WERI-Rb-1 (cell line): ENCODE measurements at regions not wholly inside any gene's neighbourhood (a gene's known extent, or its start where the extent isn't known, plus 50 kb on each side); places are given as distances from the start of the nearest gene placed in this dataset.

ENCODE experiments used
- DNase-seq: peaks from one replicate; pipeline ENCODE4 v3.0.0-alpha.2; 2020
- H3K27ac ChIP-seq: fragments of 250-450 bp; sonication (Bioruptor Pico); 2 replicates; pipeline ENCODE4 v1.5.1; 2020; ENCODE audit warnings: mild to moderate bottlenecking, moderate library complexity
- H3K27me3 ChIP-seq: fragments of 250-450 bp; sonication (Bioruptor Pico); 2 replicates; pipeline ENCODE4 v1.5.1; 2021; ENCODE audit warnings: mild to moderate bottlenecking, low read depth, moderate library complexity; ENCODE audit not compliant: insufficient read depth, severe bottlenecking
- H3K36me3 ChIP-seq: fragments of 250-450 bp; sonication (Bioruptor Pico); 2 replicates; pipeline ENCODE4 v1.5.1; 2020; ENCODE audit warnings: mild to moderate bottlenecking, moderate library complexity
- H3K4me3 ChIP-seq: 2 replicates; pipeline ENCODE4 v1.5.1; 2011; ENCODE audit warnings: low read depth, mild to moderate bottlenecking, control low read depth, low read length
- H3K9me3 ChIP-seq: fragments of 250-450 bp; sonication (Bioruptor Pico); 2 replicates; pipeline ENCODE4 v1.5.1; 2021; ENCODE audit warnings: mild to moderate bottlenecking, moderate library complexity; ENCODE audit not compliant: severe bottlenecking
- TF ChIP-seq, protein P1 (sequence below): IDR thresholded peaks from 2 replicates; pipeline ENCODE4 v1.5.1; 2011; ENCODE audit warnings: low read depth, mild to moderate bottlenecking, control low read depth, inconsistent platforms, low read length

- H3K27me3 ChIP-seq, result peaks cover 98% of the 10 kb centered on the region
- H3K9me3 ChIP-seq, result no peaks in the 10 kb centered on the region
- H3K36me3 ChIP-seq, result no peaks in the 10 kb centered on the region
- no peak for DNase-seq
- TF ChIP-seq, protein P1, sequence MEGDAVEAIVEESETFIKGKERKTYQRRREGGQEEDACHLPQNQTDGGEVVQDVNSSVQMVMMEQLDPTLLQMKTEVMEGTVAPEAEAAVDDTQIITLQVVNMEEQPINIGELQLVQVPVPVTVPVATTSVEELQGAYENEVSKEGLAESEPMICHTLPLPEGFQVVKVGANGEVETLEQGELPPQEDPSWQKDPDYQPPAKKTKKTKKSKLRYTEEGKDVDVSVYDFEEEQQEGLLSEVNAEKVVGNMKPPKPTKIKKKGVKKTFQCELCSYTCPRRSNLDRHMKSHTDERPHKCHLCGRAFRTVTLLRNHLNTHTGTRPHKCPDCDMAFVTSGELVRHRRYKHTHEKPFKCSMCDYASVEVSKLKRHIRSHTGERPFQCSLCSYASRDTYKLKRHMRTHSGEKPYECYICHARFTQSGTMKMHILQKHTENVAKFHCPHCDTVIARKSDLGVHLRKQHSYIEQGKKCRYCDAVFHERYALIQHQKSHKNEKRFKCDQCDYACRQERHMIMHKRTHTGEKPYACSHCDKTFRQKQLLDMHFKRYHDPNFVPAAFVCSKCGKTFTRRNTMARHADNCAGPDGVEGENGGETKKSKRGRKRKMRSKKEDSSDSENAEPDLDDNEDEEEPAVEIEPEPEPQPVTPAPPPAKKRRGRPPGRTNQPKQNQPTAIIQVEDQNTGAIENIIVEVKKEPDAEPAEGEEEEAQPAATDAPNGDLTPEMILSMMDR, result no peak
- no peak overlapping the region for H3K4me3 ChIP-seq
- H3K27ac ChIP-seq, result no peak overlapping the region
These were observed 280.4 kb upstream of the IRX2 start for GRCh38 chr5:3031733-3032378.

DNA sequence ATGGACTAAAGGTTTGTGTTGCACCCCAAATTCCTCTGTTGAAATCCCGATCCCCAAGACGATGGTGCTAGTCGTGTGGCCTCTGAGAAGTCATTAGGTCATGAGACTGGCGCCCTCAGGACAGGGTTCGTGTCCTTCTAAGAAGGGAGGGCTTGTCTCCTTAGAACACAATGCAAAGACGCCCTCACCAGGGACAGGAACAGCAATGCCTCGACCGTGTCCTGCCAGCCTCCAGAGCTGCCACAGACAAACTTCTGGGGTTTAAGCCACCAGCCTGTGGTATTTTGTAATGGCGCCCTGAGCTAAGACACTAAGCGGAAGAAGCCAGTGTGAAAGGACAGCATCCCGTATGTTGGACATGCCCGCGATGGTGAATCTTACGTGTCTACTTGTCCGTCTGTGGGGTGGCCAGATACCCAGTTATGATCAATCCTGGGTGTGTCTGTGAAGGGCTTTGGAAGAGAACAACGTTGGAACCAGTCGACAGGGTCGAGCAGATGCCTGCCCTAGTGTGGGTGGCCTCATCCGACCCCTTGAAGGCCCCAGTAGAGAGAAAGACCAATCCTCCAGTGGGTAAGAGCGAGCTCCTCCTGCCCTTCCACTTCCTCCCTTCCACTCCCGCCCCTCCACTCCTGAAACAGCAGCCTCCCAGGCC lies 279.2 kb upstream of the IRX2 start:
- H3K4me3 ChIP-seq, result no peak overlapping the region
- TF ChIP-seq, protein P1, result no peak

GRCh38 chr5:3029396-3029795 lies 277.9 kb upstream of the IRX2 start:
- DNase-seq, result no peak
- Histone ChIP-seq H3K27ac (no peak overlapping the region), H3K4me3 (no peak overlapping the region), H3K27me3 (peaks cover 97% of the 10 kb centered on the region), H3K9me3 (peaks cover 2% of the 10 kb centered on the region), H3K36me3 (no peaks in the 10 kb centered on the region)
- TF ChIP-seq, protein P1, result no peak

More for the DNA sequence above, 279.2 kb upstream of the IRX2 start:
- no peak for DNase-seq
- H3K27ac ChIP-seq, result no peak overlapping the region
- H3K36me3 ChIP-seq, result no peaks in the 10 kb centered on the region
- peaks cover 2% of the 10 kb centered on the region for H3K9me3 ChIP-seq
- peaks cover 98% of the 10 kb centered on the region for H3K27me3 ChIP-seq

DNA sequence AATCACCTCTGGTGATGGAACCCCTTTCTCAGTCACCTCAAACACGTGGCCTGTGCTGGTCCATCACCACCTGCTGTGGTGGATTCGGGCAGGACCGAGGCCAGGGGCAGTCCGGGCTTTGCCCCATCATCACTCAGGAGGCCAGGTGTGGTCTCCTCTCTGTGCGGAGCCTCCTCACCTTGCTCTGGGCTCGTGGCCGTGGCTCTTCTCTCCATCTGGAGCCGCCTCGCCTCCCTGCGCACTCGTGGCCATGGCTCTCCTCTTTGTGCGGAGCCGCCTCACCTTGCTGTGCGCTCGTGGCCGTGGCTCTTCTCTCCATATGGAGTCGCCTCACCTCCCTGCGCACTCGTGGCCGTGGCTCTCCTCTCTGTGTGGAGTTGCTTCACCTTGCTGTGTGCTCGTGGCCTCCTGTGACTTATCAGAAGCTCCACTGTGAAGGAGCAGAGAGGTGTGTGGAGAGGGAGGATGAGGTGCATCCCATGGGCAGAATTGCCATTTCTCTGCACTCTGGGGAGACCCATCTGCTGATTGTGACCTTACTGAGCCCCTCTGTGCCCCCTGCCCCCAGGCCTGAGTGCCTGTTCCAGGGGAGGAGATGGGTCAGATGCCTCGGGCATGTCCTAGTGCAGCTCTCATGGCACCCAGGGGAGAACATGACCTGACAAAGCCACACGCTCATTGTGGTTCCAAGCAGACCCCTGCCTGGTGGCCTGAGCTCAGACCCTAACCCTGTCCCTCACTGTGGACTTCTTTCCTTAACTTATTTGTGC lies 276.6 kb upstream of the IRX2 start:
- no peaks in the 10 kb centered on the region for H3K36me3 ChIP-seq
- peaks cover 2% of the 10 kb centered on the region for H3K9me3 ChIP-seq
- no peak overlapping the region for H3K27ac ChIP-seq
- DNase-seq, result no peak
- H3K4me3 ChIP-seq, result no peak overlapping the region
- peaks cover 97% of the 10 kb centered on the region for H3K27me3 ChIP-seq
- TF ChIP-seq, protein P1, result no peak

GRCh38 chr5:3027185-3027865 lies 275.8 kb upstream of the IRX2 start:
- peaks cover 2% of the 10 kb centered on the region for H3K9me3 ChIP-seq
- TF ChIP-seq, protein P1, result no peak
- H3K36me3 ChIP-seq, result no peaks in the 10 kb centered on the region
- DNase-seq, result no peak
- H3K4me3 ChIP-seq, result no peak overlapping the region
- peaks cover 97% of the 10 kb centered on the region for H3K27me3 ChIP-seq
- no peak overlapping the region for H3K27ac ChIP-seq
